HCEC 1CT (cell line): ENCODE measurements at regions not wholly inside any gene's neighbourhood (a gene's known extent, or its start where the extent isn't known, plus 50 kb on each side); places are given as distances from the start of the nearest gene placed in this dataset.
A peak's percentile ranks its signal among the peaks of the same experiment; 100 is the strongest.
"Not testable (repeated sequence)": the region's sequence is repeated elsewhere in the genome, so short reads cannot be mapped to it uniquely, and the experiment has no call there.

Experiments
- DNase-seq: peaks from one replicate; pipeline ENCODE4 v3.0.0-alpha.2; 2017

GRCh38 chr14:53651096-53651740, 305.4 kb downstream of the BMP4 start:
- DNase-seq, result no peak

- DNase-seq, result no peak
These were observed 309.7 kb downstream of the BMP4 start for GRCh38 chr14:53646925-53647324.

GRCh38 chr14:53640695-53641094, 315.9 kb downstream of the BMP4 start:
- DNase-seq, result peak; percentile 16

- DNase-seq, result no peak
These were observed 317.7 kb downstream of the BMP4 start for GRCh38 chr14:53638966-53639365.

- DNase-seq, result no peak
These were observed 321.8 kb downstream of the BMP4 start for GRCh38 chr14:53634793-53635192.

- no peak for DNase-seq
These were observed 326.3 kb downstream of the BMP4 start for GRCh38 chr14:53630336-53630735.

GRCh38 chr14:53628732-53629430, 327.7 kb downstream of the BMP4 start:
- no peak for DNase-seq

GRCh38 chr14:53628261-53628660, 328.4 kb downstream of the BMP4 start:
- DNase-seq, result no peak

GRCh38 chr14:53626761-53627160, 329.9 kb downstream of the BMP4 start:
- no peak for DNase-seq

GRCh38 chr14:53622447-53622846, 334.2 kb downstream of the BMP4 start:
- no peak for DNase-seq

GRCh38 chr14:53621921-53622320, 334.7 kb downstream of the BMP4 start:
- no peak for DNase-seq

GRCh38 chr14:53621433-53621832, 335.2 kb downstream of the BMP4 start:
- DNase-seq, result no peak

GRCh38 chr14:53620890-53621289, 335.7 kb downstream of the BMP4 start:
- no peak for DNase-seq

- no peak for DNase-seq
These were observed 336.3 kb downstream of the BMP4 start for GRCh38 chr14:53620317-53620716.

GRCh38 chr14:53619691-53620231, 336.9 kb downstream of the BMP4 start:
- DNase-seq, result peak; percentile 13

GRCh38 chr14:53616536-53616935, 340.1 kb downstream of the BMP4 start:
- DNase-seq, result not testable (repeated sequence)

- no peak for DNase-seq
These were observed 341.4 kb downstream of the BMP4 start for GRCh38 chr14:53615252-53615651.

- DNase-seq, result peak; percentile 71
These were observed 343.0 kb downstream of the BMP4 start for GRCh38 chr14:53613404-53614253.

- no peak for DNase-seq
These were observed 345.7 kb downstream of the BMP4 start for GRCh38 chr14:53610947-53611346.

GRCh38 chr14:53609009-53609408, 347.6 kb downstream of the BMP4 start:
- no peak for DNase-seq

GRCh38 chr14:53608369-53608768, 348.3 kb downstream of the BMP4 start:
- DNase-seq, result peak; percentile 3

- no peak for DNase-seq
These were observed 350.4 kb downstream of the BMP4 start for GRCh38 chr14:53606203-53606602.

GRCh38 chr14:53605562-53605961, 351.1 kb downstream of the BMP4 start:
- DNase-seq, result no peak

GRCh38 chr14:53603994-53604393, 352.6 kb downstream of the BMP4 start:
- no peak for DNase-seq
